ENCODE measurements at regions not wholly inside any gene's neighbourhood (a gene's known extent, or its start where the extent isn't known, plus 50 kb on each side); places are given as distances from the start of the nearest gene placed in this dataset.

DNA sequence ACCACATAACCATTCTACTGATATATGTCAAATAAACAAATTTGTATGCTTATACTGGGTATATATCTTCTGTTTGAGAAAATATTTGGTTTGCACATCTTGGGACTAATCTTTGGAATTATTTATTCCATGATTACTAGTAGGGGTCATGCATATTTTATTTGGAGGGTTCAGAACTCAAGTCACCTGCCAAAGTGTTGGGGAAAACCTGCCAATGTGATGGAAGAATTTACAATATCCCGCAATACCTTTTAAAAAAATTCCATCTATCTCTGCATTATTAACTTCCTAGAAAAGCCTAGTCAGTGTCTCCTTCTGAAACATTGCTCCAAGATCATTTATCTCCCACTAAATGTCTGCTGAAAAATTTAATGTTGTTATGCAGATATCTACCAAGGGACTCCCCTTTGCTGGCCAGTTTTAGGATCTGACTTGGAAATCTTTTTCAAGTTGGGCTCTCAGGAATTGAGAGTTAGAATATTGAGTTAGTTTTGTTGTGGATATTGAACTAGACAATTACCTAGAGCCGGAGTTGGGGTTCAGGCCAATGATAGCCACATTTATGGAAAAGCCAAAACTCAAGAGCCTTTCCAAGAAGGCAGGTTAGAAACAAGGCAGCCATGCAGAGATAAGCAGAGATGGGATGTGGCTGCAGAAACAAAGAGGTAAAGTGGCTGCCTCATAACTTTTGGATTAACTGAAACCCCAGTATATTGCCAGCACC, 425.2 kb downstream of the ADAMTS20 start:
- no peaks in the 10 kb centered on the region for H3K9me3 ChIP-seq (ENCODE audit: low read depth)
- no peak overlapping the region for H2AFZ ChIP-seq (replicated peaks)
- TF ChIP-seq EZH2 (IDR thresholded peaks at IDR 0.05) (no peak), EZH2phosphoT487 (IDR thresholded peaks at IDR 0.05) (no peak)
- TF ChIP-seq, protein P1, sequence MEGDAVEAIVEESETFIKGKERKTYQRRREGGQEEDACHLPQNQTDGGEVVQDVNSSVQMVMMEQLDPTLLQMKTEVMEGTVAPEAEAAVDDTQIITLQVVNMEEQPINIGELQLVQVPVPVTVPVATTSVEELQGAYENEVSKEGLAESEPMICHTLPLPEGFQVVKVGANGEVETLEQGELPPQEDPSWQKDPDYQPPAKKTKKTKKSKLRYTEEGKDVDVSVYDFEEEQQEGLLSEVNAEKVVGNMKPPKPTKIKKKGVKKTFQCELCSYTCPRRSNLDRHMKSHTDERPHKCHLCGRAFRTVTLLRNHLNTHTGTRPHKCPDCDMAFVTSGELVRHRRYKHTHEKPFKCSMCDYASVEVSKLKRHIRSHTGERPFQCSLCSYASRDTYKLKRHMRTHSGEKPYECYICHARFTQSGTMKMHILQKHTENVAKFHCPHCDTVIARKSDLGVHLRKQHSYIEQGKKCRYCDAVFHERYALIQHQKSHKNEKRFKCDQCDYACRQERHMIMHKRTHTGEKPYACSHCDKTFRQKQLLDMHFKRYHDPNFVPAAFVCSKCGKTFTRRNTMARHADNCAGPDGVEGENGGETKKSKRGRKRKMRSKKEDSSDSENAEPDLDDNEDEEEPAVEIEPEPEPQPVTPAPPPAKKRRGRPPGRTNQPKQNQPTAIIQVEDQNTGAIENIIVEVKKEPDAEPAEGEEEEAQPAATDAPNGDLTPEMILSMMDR (IDR thresholded peaks at IDR 0.05), result no peak
- no peak overlapping the region for H3K4me3 Mint-ChIP-seq
- H3K9me3 Mint-ChIP-seq, result no peaks in the 10 kb centered on the region
- no peaks in the 10 kb centered on the region for H3K36me3 ChIP-seq
- H3K4me2 ChIP-seq, result no peak overlapping the region
- no peak overlapping the region for H3K4me3 ChIP-seq
- no peaks in the 10 kb centered on the region for H3K27me3 ChIP-seq
- H3K27ac Mint-ChIP-seq, result no peak overlapping the region
- peaks cover 6% of the 10 kb centered on the region for H3K4me1 ChIP-seq
- no peaks in the 10 kb centered on the region for H3K27me3 Mint-ChIP-seq (ENCODE audit: insufficient read depth, low read depth)
- no peaks in the 10 kb centered on the region for H3F3A ChIP-seq (ENCODE audit: low read depth)
- DNase-seq (ENCODE audit: low spot score), result no peak
- H3K9ac ChIP-seq, result no peak overlapping the region
- H3K27ac ChIP-seq, result no peak overlapping the region
- H4K20me1 ChIP-seq (ENCODE audit: low read depth), result no peaks in the 10 kb centered on the region
- H3K36me3 Mint-ChIP-seq, result no peaks in the 10 kb centered on the region
- H3K4me1 Mint-ChIP-seq, result no peaks in the 10 kb centered on the region
- no peaks in the 10 kb centered on the region for H3K79me2 ChIP-seq (ENCODE audit: low read depth)

DNA sequence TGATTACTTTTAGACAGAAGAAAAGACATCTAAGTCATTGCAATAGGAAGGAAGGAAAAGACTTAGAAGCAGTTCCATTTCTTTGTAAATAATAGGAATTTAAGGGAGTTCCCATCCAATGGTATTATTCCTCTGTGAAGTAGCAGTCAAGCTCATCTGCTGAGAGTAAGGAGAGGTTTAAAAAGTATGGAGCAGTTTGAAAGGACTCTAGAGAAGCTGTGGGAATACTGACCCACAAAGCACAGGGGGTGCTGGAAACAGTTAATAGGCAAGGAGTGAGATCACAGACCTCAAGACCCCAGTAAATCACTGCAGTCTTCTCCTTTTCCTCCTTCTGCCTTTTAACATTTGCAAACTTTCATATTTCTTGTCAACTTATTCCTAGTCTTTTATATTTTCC, 428.5 kb downstream of the ADAMTS20 start:
- no peaks in the 10 kb centered on the region for H3K9me3 Mint-ChIP-seq
- no peak overlapping the region for H3K4me2 ChIP-seq
- no peaks in the 10 kb centered on the region for H3K4me1 ChIP-seq
- H3K4me1 Mint-ChIP-seq, result peaks cover 5% of the 10 kb centered on the region
- H4K20me1 ChIP-seq (ENCODE audit: low read depth), result no peaks in the 10 kb centered on the region
- no peaks in the 10 kb centered on the region for H3K36me3 ChIP-seq
- peaks cover 2% of the 10 kb centered on the region for H3K27me3 Mint-ChIP-seq (ENCODE audit: insufficient read depth, low read depth)
- H3K27ac ChIP-seq, result no peak overlapping the region
- H3K27me3 ChIP-seq, result no peaks in the 10 kb centered on the region
- no peak for DNase-seq (ENCODE audit: low spot score)
- no peak overlapping the region for H3K4me3 Mint-ChIP-seq
- H3K27ac Mint-ChIP-seq, result no peak overlapping the region
- H3K9me3 ChIP-seq (ENCODE audit: low read depth), result no peaks in the 10 kb centered on the region
- H2AFZ ChIP-seq (replicated peaks), result no peak overlapping the region
- H3K36me3 Mint-ChIP-seq, result no peaks in the 10 kb centered on the region
- no peak for TF ChIP-seq EZH2 (IDR thresholded peaks at IDR 0.05)
- TF ChIP-seq, protein P1 (IDR thresholded peaks at IDR 0.05), result no peak
- no peak overlapping the region for H3K9ac ChIP-seq
- no peak overlapping the region for H3K4me3 ChIP-seq
- H3F3A ChIP-seq (ENCODE audit: low read depth), result no peaks in the 10 kb centered on the region
- no peaks in the 10 kb centered on the region for H3K79me2 ChIP-seq (ENCODE audit: low read depth)

DNA sequence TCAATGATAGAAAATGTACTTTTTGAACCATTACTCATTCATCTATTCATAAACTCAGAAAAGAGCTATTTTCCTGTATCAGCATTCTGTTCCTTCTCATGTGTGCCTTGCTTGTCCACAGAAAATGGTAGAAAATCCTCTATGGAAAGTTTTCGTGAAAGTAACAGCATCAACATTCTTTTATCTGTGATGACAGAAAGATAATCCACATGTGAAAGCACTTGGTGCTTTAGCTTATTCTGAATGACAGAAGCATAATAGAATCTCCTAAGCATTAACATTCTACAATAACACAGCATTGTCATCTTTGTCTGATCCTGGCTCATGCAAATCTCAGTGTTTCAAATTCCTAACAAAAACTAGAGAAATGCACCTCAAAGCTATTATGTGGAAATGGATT, 431.9 kb downstream of the ADAMTS20 start:
- H3K36me3 Mint-ChIP-seq, result no peaks in the 10 kb centered on the region
- Histone ChIP-seq H4K20me1 (ENCODE audit: low read depth) (no peaks in the 10 kb centered on the region), H3K4me3 (no peak overlapping the region), H3K9ac (no peak overlapping the region), H2AFZ (replicated peaks) (no peak overlapping the region), H3K27me3 (no peaks in the 10 kb centered on the region), H3F3A (ENCODE audit: low read depth) (no peaks in the 10 kb centered on the region), H3K4me2 (no peak overlapping the region), H3K79me2 (ENCODE audit: low read depth) (no peaks in the 10 kb centered on the region), H3K4me1 (no peaks in the 10 kb centered on the region), H3K36me3 (no peaks in the 10 kb centered on the region), H3K9me3 (ENCODE audit: low read depth) (no peaks in the 10 kb centered on the region), H3K27ac (no peak overlapping the region)
- no peak for DNase-seq (ENCODE audit: low spot score)
- H3K27ac Mint-ChIP-seq, result no peak overlapping the region
- H3K4me3 Mint-ChIP-seq, result no peak overlapping the region
- H3K27me3 Mint-ChIP-seq (ENCODE audit: insufficient read depth, low read depth), result peaks cover 2% of the 10 kb centered on the region
- peaks cover 5% of the 10 kb centered on the region for H3K4me1 Mint-ChIP-seq
- H3K9me3 Mint-ChIP-seq, result no peaks in the 10 kb centered on the region
- TF ChIP-seq, protein P1 (IDR thresholded peaks at IDR 0.05), result no peak
- TF ChIP-seq EZH2 (IDR thresholded peaks at IDR 0.05), result no peak
- no peak for TF ChIP-seq EZH2phosphoT487 (IDR thresholded peaks at IDR 0.05)
